GM12891 (cell line): ENCODE measurements at regions not wholly inside any gene's neighbourhood (a gene's known extent, or its start where the extent isn't known, plus 50 kb on each side); places are given as distances from the start of the nearest gene placed in this dataset.

Source experiments
- POLR2A ChIP-seq: IDR thresholded peaks from 2 replicates; pipeline ENCODE4 v1.6.1; 2011; ENCODE audit warnings: low read depth, low read length, control low read depth
- POLR2AphosphoS5 ChIP-seq: IDR thresholded peaks from 2 replicates; pipeline ENCODE4 v1.6.1; 2011; ENCODE audit warnings: low read depth, low read length, control low read depth

DNA sequence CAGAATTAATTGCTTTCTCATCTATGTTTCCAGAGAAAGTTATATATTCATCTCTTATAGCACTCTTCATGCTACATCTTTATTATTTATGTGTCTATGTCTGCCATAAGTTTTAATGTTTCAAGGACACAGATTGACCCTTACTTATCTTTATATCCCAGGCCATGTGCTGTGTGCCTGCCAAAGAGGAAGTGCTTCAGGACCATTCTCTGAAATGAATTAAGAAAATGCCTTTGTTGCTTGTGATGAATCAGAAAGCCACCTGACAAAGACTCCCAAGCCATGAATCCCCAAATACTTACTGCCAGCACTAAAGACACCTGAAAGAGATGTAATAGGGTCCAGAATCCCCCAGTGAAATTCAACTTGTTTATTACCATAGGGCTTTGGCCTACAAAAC, 342.1 kb upstream of the C1orf87 start:
- no peak for TF ChIP-seq POLR2AphosphoS5
- TF ChIP-seq POLR2A = no peak
